ENCODE measurements at regions not wholly inside any gene's neighbourhood (a gene's known extent, or its start where the extent isn't known, plus 50 kb on each side); places are given as distances from the start of the nearest gene placed in this dataset.

GRCh38 chr7:153097511-153098201 is 338.1 kb downstream of the ACTR3B start:
- TF ChIP-seq EZH2 (conservative IDR thresholded peaks at IDR 0.05; ENCODE audit: low read depth, low read length) (no peak), CTCF (CRISPR knock-in tag; IDR thresholded peaks at IDR 0.05) (no peak), BCL3 (CRISPR knock-in tag; IDR thresholded peaks at IDR 0.05) (no peak), PAF1 (CRISPR knock-in tag; IDR thresholded peaks at IDR 0.05) (no peak), PTBP1 (IDR thresholded peaks at IDR 0.05; ENCODE audit: low read depth, low read length, poor library complexity, severe bottlenecking) (no peak), RNF2 (conservative IDR thresholded peaks at IDR 0.05; ENCODE audit: low read depth) (no peak), NFE2L1 (CRISPR knock-in tag; IDR thresholded peaks at IDR 0.05; ENCODE audit: borderline replicate concordance) (no peak), CBFB (CRISPR knock-in tag; IDR thresholded peaks at IDR 0.05) (no peak), HNRNPL (IDR thresholded peaks at IDR 0.05; ENCODE audit: low read depth, low read length) (no peak), HNRNPUL1 (IDR thresholded peaks at IDR 0.05; ENCODE audit: low read depth, low read length) (no peak), IKZF1 (IDR thresholded peaks at IDR 0.05) (no peak), TAF1 (CRISPR knock-in tag; IDR thresholded peaks at IDR 0.05) (no peak)
- TF ChIP-seq, protein P1, sequence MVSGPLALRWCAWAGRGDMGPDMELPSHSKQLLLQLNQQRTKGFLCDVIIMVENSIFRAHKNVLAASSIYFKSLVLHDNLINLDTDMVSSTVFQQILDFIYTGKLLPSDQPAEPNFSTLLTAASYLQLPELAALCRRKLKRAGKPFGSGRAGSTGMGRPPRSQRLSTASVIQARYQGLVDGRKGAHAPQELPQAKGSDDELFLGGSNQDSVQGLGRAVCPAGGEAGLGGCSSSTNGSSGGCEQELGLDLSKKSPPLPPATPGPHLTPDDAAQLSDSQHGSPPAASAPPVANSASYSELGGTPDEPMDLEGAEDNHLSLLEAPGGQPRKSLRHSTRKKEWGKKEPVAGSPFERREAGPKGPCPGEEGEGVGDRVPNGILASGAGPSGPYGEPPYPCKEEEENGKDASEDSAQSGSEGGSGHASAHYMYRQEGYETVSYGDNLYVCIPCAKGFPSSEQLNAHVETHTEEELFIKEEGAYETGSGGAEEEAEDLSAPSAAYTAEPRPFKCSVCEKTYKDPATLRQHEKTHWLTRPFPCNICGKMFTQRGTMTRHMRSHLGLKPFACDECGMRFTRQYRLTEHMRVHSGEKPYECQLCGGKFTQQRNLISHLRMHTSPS (CRISPR knock-in tag; IDR thresholded peaks at IDR 0.05; ENCODE audit: low read depth), result no peak
- TF ChIP-seq, protein P2, sequence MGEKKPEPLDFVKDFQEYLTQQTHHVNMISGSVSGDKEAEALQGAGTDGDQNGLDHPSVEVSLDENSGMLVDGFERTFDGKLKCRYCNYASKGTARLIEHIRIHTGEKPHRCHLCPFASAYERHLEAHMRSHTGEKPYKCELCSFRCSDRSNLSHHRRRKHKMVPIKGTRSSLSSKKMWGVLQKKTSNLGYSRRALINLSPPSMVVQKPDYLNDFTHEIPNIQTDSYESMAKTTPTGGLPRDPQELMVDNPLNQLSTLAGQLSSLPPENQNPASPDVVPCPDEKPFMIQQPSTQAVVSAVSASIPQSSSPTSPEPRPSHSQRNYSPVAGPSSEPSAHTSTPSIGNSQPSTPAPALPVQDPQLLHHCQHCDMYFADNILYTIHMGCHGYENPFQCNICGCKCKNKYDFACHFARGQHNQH (CRISPR knock-in tag; IDR thresholded peaks at IDR 0.05), result no peak
